ENCODE measurements at regions not wholly inside any gene's neighbourhood (a gene's known extent, or its start where the extent isn't known, plus 50 kb on each side); places are given as distances from the start of the nearest gene placed in this dataset.

DNA sequence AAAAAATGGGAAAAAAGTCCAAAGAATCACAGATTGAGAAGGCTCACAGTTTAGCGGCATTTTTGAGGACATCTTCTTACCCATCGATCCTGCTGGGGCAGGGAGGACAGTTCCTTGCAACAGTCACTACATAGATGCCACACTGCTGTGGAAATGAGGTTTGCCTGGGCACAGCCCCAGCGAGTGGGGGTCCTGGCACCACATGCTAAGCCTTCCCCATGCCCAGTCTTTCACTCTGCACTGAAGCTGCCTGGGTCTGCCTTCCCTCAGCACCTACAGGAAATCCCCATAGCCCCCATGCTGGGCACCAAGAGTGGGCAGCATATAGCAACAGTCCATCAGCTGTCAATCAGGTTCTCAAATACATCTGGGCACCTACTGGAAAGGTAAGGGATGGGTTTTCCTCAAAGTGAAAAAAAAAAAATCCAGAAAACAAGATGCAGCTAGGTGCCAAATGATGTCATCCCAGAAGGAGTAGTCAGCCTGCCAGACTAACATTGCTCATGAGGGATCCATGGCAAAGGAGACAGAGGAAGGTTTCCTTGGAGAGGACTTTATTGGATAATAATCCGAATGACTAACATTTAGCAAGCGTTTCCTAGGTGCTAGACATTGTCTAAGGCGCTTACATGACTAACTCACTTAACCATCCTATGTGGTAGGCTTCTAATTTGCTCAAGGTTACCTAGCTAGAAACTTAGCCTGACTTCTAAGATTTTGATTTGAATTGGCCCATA lies 125.7 kb upstream of the CXCL12 start:
- TF ChIP-seq POLR2A (IDR thresholded peaks at IDR 0.05) (no peak), POLR2AphosphoS5 (IDR thresholded peaks at IDR 0.05) (no peak)
- TF ChIP-seq, protein P1, sequence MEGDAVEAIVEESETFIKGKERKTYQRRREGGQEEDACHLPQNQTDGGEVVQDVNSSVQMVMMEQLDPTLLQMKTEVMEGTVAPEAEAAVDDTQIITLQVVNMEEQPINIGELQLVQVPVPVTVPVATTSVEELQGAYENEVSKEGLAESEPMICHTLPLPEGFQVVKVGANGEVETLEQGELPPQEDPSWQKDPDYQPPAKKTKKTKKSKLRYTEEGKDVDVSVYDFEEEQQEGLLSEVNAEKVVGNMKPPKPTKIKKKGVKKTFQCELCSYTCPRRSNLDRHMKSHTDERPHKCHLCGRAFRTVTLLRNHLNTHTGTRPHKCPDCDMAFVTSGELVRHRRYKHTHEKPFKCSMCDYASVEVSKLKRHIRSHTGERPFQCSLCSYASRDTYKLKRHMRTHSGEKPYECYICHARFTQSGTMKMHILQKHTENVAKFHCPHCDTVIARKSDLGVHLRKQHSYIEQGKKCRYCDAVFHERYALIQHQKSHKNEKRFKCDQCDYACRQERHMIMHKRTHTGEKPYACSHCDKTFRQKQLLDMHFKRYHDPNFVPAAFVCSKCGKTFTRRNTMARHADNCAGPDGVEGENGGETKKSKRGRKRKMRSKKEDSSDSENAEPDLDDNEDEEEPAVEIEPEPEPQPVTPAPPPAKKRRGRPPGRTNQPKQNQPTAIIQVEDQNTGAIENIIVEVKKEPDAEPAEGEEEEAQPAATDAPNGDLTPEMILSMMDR (IDR thresholded peaks at IDR 0.05), result no peak
